H9 (cell line): ENCODE measurements at regions not wholly inside any gene's neighbourhood (a gene's known extent, or its start where the extent isn't known, plus 50 kb on each side); places are given as distances from the start of the nearest gene placed in this dataset.

Experiments used
- DNase-seq: peaks from one replicate; pipeline ENCODE4 v3.0.0-alpha.2; 2017
- H2AFZ ChIP-seq: one replicate; pipeline ENCODE4 v1.6.1; 2013; ENCODE audit warnings: mild to moderate bottlenecking, low read length, control low read depth, moderate library complexity
- H2AK5ac ChIP-seq: 2 replicates; pipeline ENCODE4 v1.6.1; 2013; ENCODE audit warnings: low read length, control low read depth, mixed read lengths; ENCODE audit not compliant: insufficient read length
- H2BK120ac ChIP-seq: one replicate; pipeline ENCODE4 v1.6.1; 2013; ENCODE audit warnings: low read depth, mild to moderate bottlenecking, low read length, control low read depth, inconsistent platforms; ENCODE audit not compliant: poor library complexity, severe bottlenecking
- H2BK12ac ChIP-seq: 2 replicates; pipeline ENCODE4 v1.6.1; 2013; ENCODE audit warnings: low read length, control low read depth, mixed read lengths, low read depth; ENCODE audit not compliant: insufficient read length
- H2BK15ac ChIP-seq: 2 replicates; pipeline ENCODE4 v1.6.1; 2013; ENCODE audit warnings: low read depth, low read length, control low read depth
- H2BK20ac ChIP-seq: one replicate; pipeline ENCODE4 v1.6.1; 2013; ENCODE audit warnings: low read depth, mild to moderate bottlenecking, low read length, control low read depth, inconsistent platforms; ENCODE audit not compliant: poor library complexity, severe bottlenecking
- H2BK5ac ChIP-seq: 2 replicates; pipeline ENCODE4 v1.6.1; 2013; ENCODE audit warnings: low read length, control low read depth, mixed read lengths; ENCODE audit not compliant: insufficient read length
- H3K14ac ChIP-seq: 2 replicates; pipeline ENCODE4 v1.6.1; 2013; ENCODE audit warnings: low read length, control low read depth; ENCODE audit not compliant: insufficient read depth
- H3K18ac ChIP-seq: 2 replicates; pipeline ENCODE4 v1.6.1; 2013; ENCODE audit warnings: low read depth, mild to moderate bottlenecking, mixed read lengths, low read length, control low read depth; ENCODE audit not compliant: insufficient read length
- H3K23ac ChIP-seq: 2 replicates; pipeline ENCODE4 v1.6.1; 2013; ENCODE audit warnings: low read length, control low read depth, mixed read lengths, low read depth; ENCODE audit not compliant: insufficient read length
- H3K23me2 ChIP-seq: 2 replicates; pipeline ENCODE4 v1.6.1; 2013; ENCODE audit warnings: low read depth, mild to moderate bottlenecking, mixed read lengths, low read length, control low read depth; ENCODE audit not compliant: insufficient read length, poor library complexity, severe bottlenecking
- H3K27ac ChIP-seq: 2 replicates; pipeline ENCODE4 v1.5.1; 2013; ENCODE audit warnings: low read length, control low read depth, mixed read lengths, low read depth; ENCODE audit not compliant: insufficient read length
- H3K27me3 ChIP-seq: 2 replicates; pipeline ENCODE4 v1.6.1; 2013; ENCODE audit warnings: low read length, control low read depth, inconsistent platforms; ENCODE audit not compliant: insufficient read depth
- H3K4ac ChIP-seq: 2 replicates; pipeline ENCODE4 v1.6.1; 2013; ENCODE audit warnings: low read depth, mild to moderate bottlenecking, control low read depth, inconsistent platforms, low read length, moderate library complexity
- H3K4me1 ChIP-seq: 2 replicates; pipeline ENCODE4 v1.6.1; 2013; ENCODE audit warnings: low read length, control low read depth, inconsistent platforms; ENCODE audit not compliant: insufficient read depth
- H3K4me2 ChIP-seq: 2 replicates; pipeline ENCODE4 v1.6.1; 2013; ENCODE audit warnings: low read length, control low read depth, mixed read lengths; ENCODE audit not compliant: insufficient read length, insufficient read depth
- H3K56ac ChIP-seq: 2 replicates; pipeline ENCODE4 v1.6.1; 2013; ENCODE audit warnings: low read depth, mild to moderate bottlenecking, mixed read lengths, low read length, control low read depth; ENCODE audit not compliant: insufficient read length
- H3K79me1 ChIP-seq: 2 replicates; pipeline ENCODE4 v1.6.1; 2013; ENCODE audit warnings: low read depth, mild to moderate bottlenecking, moderate library complexity, low read length, control low read depth, inconsistent platforms; ENCODE audit not compliant: insufficient read depth, poor library complexity, severe bottlenecking
- H3K79me2 ChIP-seq: 2 replicates; pipeline ENCODE4 v1.6.1; 2013; ENCODE audit warnings: low read length, control low read depth, inconsistent platforms; ENCODE audit not compliant: insufficient read depth
- H3K9ac ChIP-seq: 2 replicates; pipeline ENCODE4 v1.6.1; 2013; ENCODE audit warnings: low read length, control low read depth, mixed read lengths; ENCODE audit not compliant: insufficient read length; ENCODE audit errors: extremely low read depth
- H3K9me3 ChIP-seq: one replicate; pipeline ENCODE4 v1.6.1; 2013; ENCODE audit warnings: low read depth, low read length, inconsistent platforms; ENCODE audit not compliant: control insufficient read depth
- H3T11ph ChIP-seq: one replicate; pipeline ENCODE4 v1.6.1; 2013; ENCODE audit warnings: mild to moderate bottlenecking, low read length, control low read depth, inconsistent platforms
- H4K20me1 ChIP-seq: one replicate; pipeline ENCODE4 v1.6.1; 2013; ENCODE audit not compliant: control insufficient read depth, insufficient read length, insufficient read depth
- H4K5ac ChIP-seq: 2 replicates; pipeline ENCODE4 v1.6.1; 2013; ENCODE audit warnings: low read depth, mild to moderate bottlenecking, mixed read lengths, low read length, control low read depth; ENCODE audit not compliant: insufficient read length
- H4K8ac ChIP-seq: replicated peaks from 2 replicates; pipeline ENCODE4 v1.6.1; 2013; ENCODE audit warnings: low read length, control low read depth, mixed read lengths, low read depth; ENCODE audit not compliant: insufficient read length
- H4K91ac ChIP-seq: 2 replicates; pipeline ENCODE4 v1.6.1; 2013; ENCODE audit warnings: low read depth, mild to moderate bottlenecking, moderate library complexity, mixed read lengths, low read length, control low read depth; ENCODE audit not compliant: insufficient read length
- H3K27ac Mint-ChIP-seq, 3 experiments: 2 replicates in 2 of 3; 3 replicates in 1 of 3; pipeline ENCODE4 v1.8.0; 2020 to 2021; ENCODE audit warnings: mixed read lengths in 3 of 3, mild to moderate bottlenecking in 1 of 3, moderate library complexity in 1 of 3
- H3K27me3 Mint-ChIP-seq: 2 replicates; pipeline ENCODE4 v1.8.0; 2021; ENCODE audit warnings: low read depth, mild to moderate bottlenecking, moderate library complexity, mixed read lengths
- H3K36me3 Mint-ChIP-seq, 3 experiments: 2 replicates in 2 of 3; 3 replicates in 1 of 3; pipeline ENCODE4 v1.8.0; 2020 to 2021; ENCODE audit warnings: low read depth in 3 of 3, mixed read lengths in 3 of 3; ENCODE audit not compliant: insufficient read depth in 1 of 3
- H3K4me1 Mint-ChIP-seq, 2 experiments: 2 replicates each; pipeline ENCODE4 v1.8.0; 2020; ENCODE audit warnings: mixed read lengths in 2 of 2
- H3K4me3 Mint-ChIP-seq, 2 experiments: 2 replicates in 1 of 2; 3 replicates in 1 of 2; pipeline ENCODE4 v1.8.0; 2020 to 2021; ENCODE audit warnings: mild to moderate bottlenecking in 2 of 2, mixed read lengths in 2 of 2, moderate library complexity in 1 of 2
- H3K9me3 Mint-ChIP-seq, 2 experiments: 2 replicates in 1 of 2; 3 replicates in 1 of 2; pipeline ENCODE4 v1.8.0; 2020; ENCODE audit warnings: mild to moderate bottlenecking in 2 of 2, mixed read lengths in 2 of 2, moderate library complexity in 1 of 2
- WGBS: extraction: QIAGEN DNeasy Blood & Tissue Kit; methylation state at CpG from one replicate; pipeline ENCODE4 v1.1.7; 2013; ENCODE audit warnings: missing lambda C conversion rate, low lambda C conversion rate, mixed read lengths; ENCODE audit not compliant: insufficient read length; ENCODE audit errors: extremely low coverage; 5-methylcytosine and 5-hydroxymethylcytosine counted together
- TF ChIP-seq, protein P1 (sequence below): fragments of 200-600 bp; sonication (generic); conservative IDR thresholded peaks from 3 replicates; pipeline ENCODE4 v1.8.0; 2021; ENCODE audit warnings: antibody characterized with exemption, mild to moderate bottlenecking

DNA sequence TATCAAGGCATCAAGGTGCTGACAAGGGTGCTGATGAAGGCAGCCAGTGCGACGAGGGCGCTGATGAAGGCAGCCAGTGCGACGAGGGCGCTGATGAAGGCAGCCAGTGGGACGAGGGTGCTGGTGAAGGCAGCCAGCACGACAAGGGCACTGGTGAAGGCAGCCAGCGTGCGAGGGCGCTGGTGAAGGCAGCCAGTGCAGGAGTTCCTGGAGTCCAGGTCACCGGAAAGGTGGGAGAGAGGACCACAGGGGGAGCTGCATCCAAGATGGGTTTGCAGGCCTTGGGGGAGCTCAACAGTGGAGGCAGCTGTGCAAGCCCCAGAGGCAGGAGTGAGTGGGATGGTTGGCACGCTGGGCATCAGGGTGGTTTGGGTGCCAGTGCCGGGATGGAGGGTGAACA is 176.3 kb downstream of the TBXT start:
- no peak overlapping the region for H3K18ac ChIP-seq
- no peaks in the 10 kb centered on the region for H3K79me2 ChIP-seq
- no peak overlapping the region for H2BK20ac ChIP-seq
- no peak overlapping the region for H2BK15ac ChIP-seq
- H3K36me3 Mint-ChIP-seq = no peaks in the 10 kb centered on the region
- peaks cover 19% of the 10 kb centered on the region for H3K23me2 ChIP-seq
- no peak overlapping the region for H3K9ac ChIP-seq
- no peak overlapping the region for H3K4me2 ChIP-seq
- no peak overlapping the region for H3K4ac ChIP-seq
- no peak overlapping the region for H2AK5ac ChIP-seq
- no peak overlapping the region for H3K4me3 Mint-ChIP-seq
- H3K4me1 Mint-ChIP-seq = peaks cover 15 to 22% of the 10 kb centered on the region in 2 experiments
- no peak overlapping the region for H2BK120ac ChIP-seq
- no peak overlapping the region for H4K5ac ChIP-seq
- H2AFZ ChIP-seq = no peak overlapping the region
- H3K14ac ChIP-seq = no peak overlapping the region; the same call in 1 of the 2 replicates
- H3K27me3 ChIP-seq = peaks cover 51% of the 10 kb centered on the region
- no peaks in the 10 kb centered on the region for H3K9me3 ChIP-seq
- H3K4me1 ChIP-seq = no peaks in the 10 kb centered on the region
- H4K91ac ChIP-seq = no peak overlapping the region
- no peak for DNase-seq
- H4K20me1 ChIP-seq = no peaks in the 10 kb centered on the region
- no peak overlapping the region for H3T11ph ChIP-seq
- TF ChIP-seq, protein P1, sequence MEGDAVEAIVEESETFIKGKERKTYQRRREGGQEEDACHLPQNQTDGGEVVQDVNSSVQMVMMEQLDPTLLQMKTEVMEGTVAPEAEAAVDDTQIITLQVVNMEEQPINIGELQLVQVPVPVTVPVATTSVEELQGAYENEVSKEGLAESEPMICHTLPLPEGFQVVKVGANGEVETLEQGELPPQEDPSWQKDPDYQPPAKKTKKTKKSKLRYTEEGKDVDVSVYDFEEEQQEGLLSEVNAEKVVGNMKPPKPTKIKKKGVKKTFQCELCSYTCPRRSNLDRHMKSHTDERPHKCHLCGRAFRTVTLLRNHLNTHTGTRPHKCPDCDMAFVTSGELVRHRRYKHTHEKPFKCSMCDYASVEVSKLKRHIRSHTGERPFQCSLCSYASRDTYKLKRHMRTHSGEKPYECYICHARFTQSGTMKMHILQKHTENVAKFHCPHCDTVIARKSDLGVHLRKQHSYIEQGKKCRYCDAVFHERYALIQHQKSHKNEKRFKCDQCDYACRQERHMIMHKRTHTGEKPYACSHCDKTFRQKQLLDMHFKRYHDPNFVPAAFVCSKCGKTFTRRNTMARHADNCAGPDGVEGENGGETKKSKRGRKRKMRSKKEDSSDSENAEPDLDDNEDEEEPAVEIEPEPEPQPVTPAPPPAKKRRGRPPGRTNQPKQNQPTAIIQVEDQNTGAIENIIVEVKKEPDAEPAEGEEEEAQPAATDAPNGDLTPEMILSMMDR = no peak
- no peak overlapping the region for H2BK5ac ChIP-seq
- H3K9me3 Mint-ChIP-seq = peaks cover 0 to 5% of the 10 kb centered on the region in 2 experiments; a peak in 4 of 5 replicates
- H3K27ac ChIP-seq = no peak overlapping the region
- no CpG with 5 or more reads among the region's 14 CpGs for WGBS
- H3K23ac ChIP-seq = no peak overlapping the region
- H2BK12ac ChIP-seq = no peak overlapping the region
- H3K79me1 ChIP-seq = no peaks in the 10 kb centered on the region
- no peak overlapping the region for H3K56ac ChIP-seq
- no peak overlapping the region for H3K27ac Mint-ChIP-seq
- no peak overlapping the region for H4K8ac ChIP-seq
- peaks cover 94% of the 10 kb centered on the region for H3K27me3 Mint-ChIP-seq
